Psoas muscle (tissue), 7 donors: ENCODE measurements at regions not wholly inside any gene's neighbourhood (a gene's known extent, or its start where the extent isn't known, plus 50 kb on each side); places are given as distances from the start of the nearest gene placed in this dataset.
"Not testable (repeated sequence)": the region's sequence is repeated elsewhere in the genome, so short reads cannot be mapped to it uniquely, and the experiment has no call there.

Source experiments
- ATAC-seq, 4 donors: fragments of 200-7000 bp; cut with Tn5 transposase; one replicate each; pipeline ENCODE4 v1.9.1; 2020; ENCODE audit warnings: moderate library complexity in 3 of 4, mild to moderate bottlenecking in 2 of 4
- DNase-seq, 2 donors: peaks; one replicate each; pipeline ENCODE4 v3.0.0-alpha.2; 2020
- H3K27ac ChIP-seq: fragments of 200-600 bp; one replicate; pipeline ENCODE4 v1.8.0; 2022
- H3K27me3 ChIP-seq, 3 donors: fragments of 200-600 bp in 1 of 3; one replicate each; pipeline versions ENCODE4 v1.6.1 to v1.8.0; 2013 to 2022; ENCODE audit warnings: low read length in 2 of 3, mild to moderate bottlenecking in 2 of 3, moderate library complexity in 1 of 3; ENCODE audit not compliant: insufficient read depth in 3 of 3
- H3K36me3 ChIP-seq, 2 donors: fragments of 200-600 bp in 1 of 2; one replicate each; pipeline versions ENCODE4 v1.6.1 to v1.8.0; 2013 to 2022; ENCODE audit warnings: low read depth in 1 of 2, mild to moderate bottlenecking in 1 of 2, moderate library complexity in 1 of 2; ENCODE audit not compliant: insufficient read depth in 1 of 2
- H3K4me1 ChIP-seq: fragments of 200-600 bp; one replicate; pipeline ENCODE4 v1.8.0; 2022
- H3K4me3 ChIP-seq: fragments of 200-600 bp; one replicate; pipeline ENCODE4 v1.8.0; 2022; ENCODE audit warnings: mild to moderate bottlenecking
- H3K9me3 ChIP-seq: fragments of 200-600 bp; one replicate; pipeline ENCODE4 v1.8.0; 2022
- CTCF ChIP-seq: fragments of 200-600 bp; IDR thresholded peaks from one replicate; pipeline ENCODE4 v1.8.0; 2022; ENCODE audit warnings: antibody characterized with exemption
- WGBS, 3 donors: extraction: QIAGEN DNeasy Blood & Tissue Kit; methylation state at CpG; one replicate each; pipeline versions ENCODE4 v1.1.6 to v1.1.7; 2013; 5-methylcytosine and 5-hydroxymethylcytosine counted together
- intact Hi-C, 2 donors: fragments of 100-400 bp; cut with DNase I; formaldehyde crosslinking; loops; one replicate each; pipeline versions ENCODE4 v1.11.0 to v1.14.2; 2022
- donor health status: healthy with polysubstance abuse.
- donor health status: DM: no; HTN: no; CAD: no; lungs with moderate emphysema.
- donor health status: Bipolar disorder and iron deficiency.
- donor health status: healthy.
- donor health status: DM: yes; HTN: yes; CAD: no.
- donor health status: DM: no; HTN: no; CAD: no.
- donor health status: DM: yes; HTN: yes; CAD: no.

GRCh38 chr1:81183553-81183952 lies 617.2 kb upstream of the ADGRL2 start:
- no peaks in the 10 kb centered on the region for H3K27me3 ChIP-seq
- WGBS, 3 donors, result 56 to 74% (median 66%) methylated on average over 1 of the region's 1 CpG
- no peak overlapping the region for H3K27ac ChIP-seq
- no peak for TF ChIP-seq CTCF
- DNase-seq (no peak), ATAC-seq (no peak)
- H3K4me1 ChIP-seq, result no peaks in the 10 kb centered on the region
- H3K4me3 ChIP-seq, result no peak overlapping the region
- H3K9me3 ChIP-seq, result no peaks in the 10 kb centered on the region
- no peaks in the 10 kb centered on the region for H3K36me3 ChIP-seq
- intact Hi-C loops, result no loop called here

GRCh38 chr1:81183051-81183450 lies 617.7 kb upstream of the ADGRL2 start:
- intact Hi-C loops, result no loop called here
- Histone ChIP-seq H3K27me3 (no peaks in the 10 kb centered on the region), H3K4me3 (no peak overlapping the region), H3K36me3 (no peaks in the 10 kb centered on the region), H3K4me1 (no peaks in the 10 kb centered on the region), H3K27ac (no peak overlapping the region), H3K9me3 (no peaks in the 10 kb centered on the region)
- DNase-seq, result no peak
- WGBS, 3 donors, result 73 to 76% (median 73%) methylated on average over 6 of the region's 6 CpGs
- no peak for ATAC-seq
- TF ChIP-seq CTCF, result no peak

- WGBS, 3 donors, result 19 to 57% (median 55%) methylated on average over 1 of the region's 1 CpG
- Histone ChIP-seq H3K4me3 (no peak overlapping the region), H3K36me3 (no peaks in the 10 kb centered on the region), H3K27me3 (no peaks in the 10 kb centered on the region), H3K4me1 (no peaks in the 10 kb centered on the region), H3K9me3 (no peaks in the 10 kb centered on the region), H3K27ac (no peak overlapping the region)
- no peak for ATAC-seq
- DNase-seq, result no peak
- TF ChIP-seq CTCF, result no peak
- intact Hi-C loops, result no loop called here
Measured at GRCh38 chr1:81179242-81179641, 621.5 kb upstream of the ADGRL2 start.

- H3K27me3 ChIP-seq, H3K27ac ChIP-seq, ATAC-seq, intact Hi-C loops, H3K4me1 ChIP-seq, DNase-seq, H3K4me3 ChIP-seq, H3K9me3 ChIP-seq, H3K36me3 ChIP-seq: not testable (repeated sequence)
- 93 to 98% (median 97%) methylated on average over 14 to 21 of the region's 30 CpGs for WGBS, 3 donors
Measured at GRCh38 chr1:81178431-81179093, 622.2 kb upstream of the ADGRL2 start.

- WGBS, 3 donors, result 86 to 94% (median 88%) methylated on average over 2 of the region's 2 CpGs
- no peak for TF ChIP-seq CTCF
- ATAC-seq, result no peak
- Histone ChIP-seq H3K27me3 (peaks cover 0 to 1% (median 0%) of the 10 kb centered on the region in 3 donors), H3K4me1 (no peaks in the 10 kb centered on the region), H3K4me3 (no peak overlapping the region), H3K27ac (no peak overlapping the region), H3K9me3 (peaks cover 13% of the 10 kb centered on the region), H3K36me3 (no peaks in the 10 kb centered on the region)
- DNase-seq, result no peak
- intact Hi-C loops, result no loop called here
Measured at GRCh38 chr1:81174811-81175476, 625.8 kb upstream of the ADGRL2 start.
